SK-N-SH treated with all-trans-retinoic acid at 6 μM for 48 hours (cell line): ENCODE measurements at regions not wholly inside any gene's neighbourhood (a gene's known extent, or its start where the extent isn't known, plus 50 kb on each side); places are given as distances from the start of the nearest gene placed in this dataset.

Source experiments
- ARNTL ChIP-seq: fragments of 450-650 bp; formaldehyde crosslinking; IDR thresholded peaks from 2 replicates; pipeline ENCODE4 v1.5.0; 2020; ENCODE audit warnings: low read depth, mild to moderate bottlenecking, moderate library complexity, borderline replicate concordance
- CREB5 ChIP-seq: fragments of 250-450 bp; sonication (Bioruptor Pico); IDR thresholded peaks from 2 replicates; pipeline ENCODE4 v1.5.1; 2020; ENCODE audit warnings: low read depth, mild to moderate bottlenecking, moderate library complexity
- CSDC2 ChIP-seq: fragments of 250-450 bp; sonication (Bioruptor Pico); IDR thresholded peaks from 2 replicates; pipeline ENCODE4 v1.5.0; 2020; ENCODE audit warnings: mild to moderate bottlenecking, moderate library complexity
- CSRNP3 ChIP-seq: fragments of 250-450 bp; sonication (Bioruptor Pico); IDR thresholded peaks from 2 replicates; pipeline ENCODE4 v1.5.1; 2021; ENCODE audit warnings: mild to moderate bottlenecking, moderate library complexity
- OSR1 ChIP-seq: fragments of 250-450 bp; sonication (Bioruptor Pico); IDR thresholded peaks from 2 replicates; pipeline ENCODE4 v1.8.0; 2022; ENCODE audit warnings: moderate library complexity, mild to moderate bottlenecking, inconsistent platforms
- PATZ1 ChIP-seq: fragments of 250-450 bp; sonication (Bioruptor Pico); IDR thresholded peaks from 2 replicates; pipeline ENCODE4 v1.8.0; 2020; ENCODE audit warnings: mild to moderate bottlenecking, moderate library complexity, borderline replicate concordance
- PPARA ChIP-seq: fragments of 250-450 bp; sonication (Bioruptor Pico); IDR thresholded peaks from 2 replicates; pipeline ENCODE4 v1.5.0; 2020; ENCODE audit warnings: mild to moderate bottlenecking, borderline replicate concordance
- RARB ChIP-seq: fragments of 250-450 bp; sonication (Bioruptor Pico); IDR thresholded peaks from 2 replicates; pipeline ENCODE4 v1.8.0; 2021; ENCODE audit warnings: mild to moderate bottlenecking, moderate library complexity
- TCF4 ChIP-seq: fragments of 250-450 bp; sonication (Bioruptor Pico); IDR thresholded peaks from 2 replicates; pipeline ENCODE4 v1.8.0; 2021; ENCODE audit warnings: mild to moderate bottlenecking, moderate library complexity, borderline replicate concordance
- TOX ChIP-seq: fragments of 250-450 bp; sonication (Bioruptor Pico); IDR thresholded peaks from 2 replicates; pipeline ENCODE4 v1.8.0; 2021; ENCODE audit warnings: mild to moderate bottlenecking, moderate library complexity, borderline replicate concordance
- TSHZ2 ChIP-seq: fragments of 250-450 bp; sonication (Bioruptor Pico); IDR thresholded peaks from 2 replicates; pipeline ENCODE4 v1.5.0; 2020; ENCODE audit warnings: mild to moderate bottlenecking, moderate library complexity
- ZC3H10 ChIP-seq: fragments of 250-450 bp; sonication (Bioruptor Pico); IDR thresholded peaks from 2 replicates; pipeline ENCODE4 v1.5.1; 2021; ENCODE audit warnings: mild to moderate bottlenecking, moderate library complexity
- ZFP3 ChIP-seq: fragments of 250-450 bp; sonication (Bioruptor Pico); IDR thresholded peaks from 2 replicates; pipeline ENCODE4 v1.5.0; 2020; ENCODE audit warnings: mild to moderate bottlenecking, moderate library complexity
- ZFP30 ChIP-seq: fragments of 450-650 bp; formaldehyde crosslinking; IDR thresholded peaks from 2 replicates; pipeline ENCODE4 v1.5.0; 2022; ENCODE audit warnings: mild to moderate bottlenecking, moderate library complexity

- TF ChIP-seq ZC3H10 (CRISPR knock-in tag) (no peak), TSHZ2 (CRISPR knock-in tag) (no peak), ZFP3 (CRISPR knock-in tag) (no peak), PATZ1 (CRISPR knock-in tag) (no peak), ARNTL (CRISPR knock-in tag) (no peak), CSDC2 (no peak), TCF4 (CRISPR knock-in tag) (no peak), CREB5 (no peak), OSR1 (no peak), ZFP30 (CRISPR knock-in tag) (no peak), PPARA (CRISPR knock-in tag) (no peak), CSRNP3 (CRISPR knock-in tag) (no peak), TOX (no peak), RARB (CRISPR knock-in tag) (no peak)
These were observed 146.8 kb downstream of the RPS12 start for GRCh38 chr6:132961122-132961521.
